ENCODE measurements at regions not wholly inside any gene's neighbourhood (a gene's known extent, or its start where the extent isn't known, plus 50 kb on each side); places are given as distances from the start of the nearest gene placed in this dataset.

- TF ChIP-seq, protein P1, sequence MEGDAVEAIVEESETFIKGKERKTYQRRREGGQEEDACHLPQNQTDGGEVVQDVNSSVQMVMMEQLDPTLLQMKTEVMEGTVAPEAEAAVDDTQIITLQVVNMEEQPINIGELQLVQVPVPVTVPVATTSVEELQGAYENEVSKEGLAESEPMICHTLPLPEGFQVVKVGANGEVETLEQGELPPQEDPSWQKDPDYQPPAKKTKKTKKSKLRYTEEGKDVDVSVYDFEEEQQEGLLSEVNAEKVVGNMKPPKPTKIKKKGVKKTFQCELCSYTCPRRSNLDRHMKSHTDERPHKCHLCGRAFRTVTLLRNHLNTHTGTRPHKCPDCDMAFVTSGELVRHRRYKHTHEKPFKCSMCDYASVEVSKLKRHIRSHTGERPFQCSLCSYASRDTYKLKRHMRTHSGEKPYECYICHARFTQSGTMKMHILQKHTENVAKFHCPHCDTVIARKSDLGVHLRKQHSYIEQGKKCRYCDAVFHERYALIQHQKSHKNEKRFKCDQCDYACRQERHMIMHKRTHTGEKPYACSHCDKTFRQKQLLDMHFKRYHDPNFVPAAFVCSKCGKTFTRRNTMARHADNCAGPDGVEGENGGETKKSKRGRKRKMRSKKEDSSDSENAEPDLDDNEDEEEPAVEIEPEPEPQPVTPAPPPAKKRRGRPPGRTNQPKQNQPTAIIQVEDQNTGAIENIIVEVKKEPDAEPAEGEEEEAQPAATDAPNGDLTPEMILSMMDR (IDR thresholded peaks at IDR 0.05), result no peak
- no peak for TF ChIP-seq POLR2A (IDR thresholded peaks at IDR 0.05)
These were observed 90.0 kb upstream of the SLC24A3 start for GRCh38 chr20:19122395-19122794.

Data from lower leg skin (tissue), 3 donors.